Spinal cord (tissue), 9 donors: ENCODE measurements at regions not wholly inside any gene's neighbourhood (a gene's known extent, or its start where the extent isn't known, plus 50 kb on each side); places are given as distances from the start of the nearest gene placed in this dataset.

Experiments
- DNase-seq, 6 donors: peaks; one replicate each; pipeline versions ENCODE4 v3.0.0 to v3.0.0-alpha.2; 2013 to 2015; ENCODE audit warnings: low spot score in 6 of 6, low read depth in 4 of 6
- H3K27ac ChIP-seq: one replicate; pipeline ENCODE4 v1.5.1; 2013; ENCODE audit warnings: low read depth, low read length, control low read depth
- H3K27me3 ChIP-seq: one replicate; pipeline ENCODE4 v1.6.1; 2013; ENCODE audit warnings: low read length; ENCODE audit not compliant: control insufficient read depth, insufficient read depth
- H3K36me3 ChIP-seq: one replicate; pipeline ENCODE4 v1.6.1; 2013; ENCODE audit warnings: low read length; ENCODE audit not compliant: control insufficient read depth, insufficient read depth
- H3K4me1 ChIP-seq: one replicate; pipeline ENCODE4 v1.6.1; 2013; ENCODE audit warnings: low read length; ENCODE audit not compliant: control insufficient read depth, insufficient read depth
- H3K4me3 ChIP-seq: one replicate; pipeline ENCODE4 v1.5.1; 2013; ENCODE audit warnings: low read depth, low read length, control low read depth
- H3K9me3 ChIP-seq: one replicate; pipeline ENCODE4 v1.6.1; 2013; ENCODE audit warnings: low read length; ENCODE audit not compliant: control insufficient read depth, insufficient read depth
- WGBS: methylation state at CpG from one replicate; pipeline ENCODE4 v1.1.5; 2013; ENCODE audit warnings: missing lambda C conversion rate; ENCODE audit not compliant: insufficient coverage; 5-methylcytosine and 5-hydroxymethylcytosine counted together
- donor health status: healthy.

DNA sequence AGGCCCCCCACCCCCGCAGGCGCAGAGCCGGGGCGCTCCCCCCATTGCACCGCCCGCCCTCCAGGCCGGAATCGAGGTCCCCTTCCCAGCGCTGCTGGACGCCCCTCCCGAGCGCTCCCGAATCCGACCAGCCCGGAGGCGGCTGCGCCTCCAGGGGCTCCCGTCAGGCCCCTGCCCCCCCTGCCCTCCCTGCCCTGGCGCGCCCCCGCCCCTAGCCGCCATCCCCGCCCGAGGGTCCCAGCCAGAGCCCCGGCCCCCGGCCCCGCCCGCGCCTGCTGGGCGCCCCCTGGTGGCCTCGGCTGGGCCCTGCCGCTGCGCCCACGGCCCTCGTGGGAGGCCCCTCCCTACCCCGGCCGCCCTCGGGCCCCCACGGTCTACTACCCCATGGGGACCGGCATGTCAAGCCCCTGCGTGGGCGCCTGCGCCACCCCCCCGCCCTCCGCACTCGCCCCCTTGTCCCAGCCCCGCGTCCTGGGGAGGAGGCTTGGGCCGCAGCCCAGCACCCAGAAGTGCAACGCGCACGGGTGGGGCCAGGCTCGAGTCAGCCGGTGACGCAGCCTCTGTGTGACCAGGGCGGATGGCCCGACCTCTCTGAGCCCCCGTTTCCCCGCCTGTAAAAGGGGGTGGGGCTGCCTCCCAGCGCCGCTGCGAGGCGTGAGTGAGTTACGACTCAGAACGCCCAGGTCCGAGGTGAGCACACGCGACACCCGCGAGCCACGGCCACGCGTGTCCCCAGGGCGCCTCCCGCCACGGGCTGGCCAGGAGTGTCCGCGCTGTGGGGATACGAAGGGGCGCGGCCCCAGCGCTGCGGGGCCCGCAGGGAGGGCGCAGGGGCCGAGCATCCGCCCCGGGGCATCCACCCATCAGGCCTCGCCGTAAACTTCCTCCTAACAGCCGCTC, 104.9 kb downstream of the FAM53A start:
- peaks cover 55% of the 10 kb centered on the region for H3K27me3 ChIP-seq
- 0% methylated on average over 81 of the region's 91 CpGs for WGBS

DNA sequence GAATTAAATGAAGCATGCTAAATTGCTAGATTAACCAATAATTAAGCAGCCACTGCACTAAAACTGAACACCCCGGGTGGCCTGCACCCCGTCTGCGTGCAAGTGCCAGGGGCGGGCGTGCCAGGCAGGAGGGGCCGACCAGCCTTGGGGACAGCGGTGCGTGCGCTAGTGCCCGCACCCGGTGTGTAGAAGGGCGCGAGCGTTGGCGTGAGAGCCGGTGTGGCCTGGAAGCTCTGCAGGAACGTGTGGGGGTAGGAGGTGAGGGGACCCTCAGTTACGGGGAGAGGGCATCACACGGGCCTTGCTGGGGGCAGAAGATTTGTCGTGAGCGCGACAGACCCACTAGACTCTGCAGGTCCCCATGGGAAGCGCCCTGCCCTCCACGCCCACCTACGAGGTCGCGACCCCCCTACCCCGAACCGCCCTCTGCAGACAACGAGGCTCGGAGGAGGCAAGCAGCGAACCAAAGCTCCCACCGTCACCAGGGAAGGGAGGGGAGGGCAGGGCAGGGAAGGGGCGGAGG, 105.8 kb downstream of the FAM53A start:
- no peak overlapping the region for H3K27ac ChIP-seq
- no peaks in the 10 kb centered on the region for H3K9me3 ChIP-seq
- WGBS, result 4% methylated on average over 22 of the region's 34 CpGs
- H3K4me1 ChIP-seq, result peaks cover 49% of the 10 kb centered on the region
- peaks cover 55% of the 10 kb centered on the region for H3K27me3 ChIP-seq
- no peaks in the 10 kb centered on the region for H3K36me3 ChIP-seq
- H3K4me3 ChIP-seq, result no peak overlapping the region
- peak in 2 of 6 donors; percentile 45 to 71 for DNase-seq

More for the DNA sequence above, 104.9 kb downstream of the FAM53A start:
- Histone ChIP-seq H3K4me1 (peaks cover 49% of the 10 kb centered on the region), H3K9me3 (no peaks in the 10 kb centered on the region), H3K36me3 (no peaks in the 10 kb centered on the region), H3K27ac (no peak overlapping the region), H3K4me3 (no peak overlapping the region)
- peak in 1 of 6 donors; percentile 25 for DNase-seq

DNA sequence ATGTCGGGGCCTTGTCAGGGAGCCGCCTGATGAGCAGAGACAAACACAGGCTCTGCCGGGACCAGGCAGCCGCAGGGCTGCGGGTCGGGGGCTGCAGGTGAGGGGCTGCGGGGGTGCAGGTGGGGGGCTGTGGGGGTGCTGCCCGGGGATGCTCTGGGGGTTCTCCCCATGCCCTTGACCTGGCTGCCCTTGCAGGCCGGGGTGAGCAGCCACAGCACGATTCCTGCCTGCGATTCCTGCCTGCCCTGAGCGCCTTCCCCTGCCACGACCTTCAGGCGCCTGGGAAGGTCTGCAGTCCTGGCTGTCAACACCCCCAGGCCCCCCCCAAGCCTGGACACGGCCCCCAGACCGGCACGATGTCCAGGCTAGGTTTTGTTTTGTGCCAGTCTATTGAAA, 106.3 kb downstream of the FAM53A start:
- 7% methylated on average over 11 of the region's 17 CpGs for WGBS
- Histone ChIP-seq H3K4me3 (no peak overlapping the region), H3K9me3 (no peaks in the 10 kb centered on the region), H3K4me1 (peaks cover 49% of the 10 kb centered on the region), H3K27me3 (peaks cover 55% of the 10 kb centered on the region), H3K36me3 (no peaks in the 10 kb centered on the region), H3K27ac (no peak overlapping the region)
- no peak for DNase-seq

DNA sequence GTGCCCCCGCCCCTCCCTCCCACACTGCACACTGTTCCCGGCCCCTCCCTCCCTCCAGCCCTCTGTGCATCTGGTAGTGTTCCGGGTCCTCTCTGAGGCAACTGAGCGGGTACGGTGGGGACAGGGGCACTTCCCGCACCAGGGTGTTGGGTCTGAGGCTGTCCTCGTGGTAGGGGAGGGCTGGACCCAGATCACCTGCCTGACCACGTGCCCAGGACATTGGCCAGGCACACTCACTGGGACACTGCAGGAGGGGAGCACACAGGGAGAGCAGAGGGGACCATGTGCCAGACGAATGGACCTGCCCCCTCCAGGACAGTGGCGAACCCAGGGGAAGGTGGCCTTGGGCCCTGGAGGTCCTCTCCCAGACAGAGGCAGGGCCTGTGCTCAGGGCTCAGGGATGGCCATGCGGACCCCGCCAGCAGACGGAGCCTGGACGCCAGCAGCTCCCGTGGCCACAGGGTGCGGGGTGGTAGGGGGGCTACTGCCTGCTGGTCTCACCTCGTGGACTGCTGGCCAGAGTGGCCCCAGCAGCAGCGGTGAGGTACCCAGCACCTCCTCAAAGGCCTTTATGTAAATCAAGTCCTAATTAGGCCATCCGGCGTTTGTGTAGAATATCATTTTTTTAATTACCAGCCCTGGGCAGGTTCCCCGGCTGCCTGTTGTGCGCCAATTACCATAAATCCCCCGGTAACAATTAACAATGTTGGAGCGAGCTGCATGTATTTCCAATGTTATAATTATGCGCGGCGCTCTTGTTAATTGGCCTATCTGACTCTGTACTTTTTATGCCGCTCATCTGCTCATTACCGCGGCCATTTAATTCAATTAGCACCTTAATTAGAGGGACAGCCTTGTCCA, 106.9 kb downstream of the FAM53A start:
- H3K27ac ChIP-seq, result no peak overlapping the region
- peak in 3 of 6 donors; percentile 46 to 96 (median 72) for DNase-seq
- no peaks in the 10 kb centered on the region for H3K9me3 ChIP-seq
- peaks cover 49% of the 10 kb centered on the region for H3K4me1 ChIP-seq
- 33% methylated on average over 24 of the region's 30 CpGs for WGBS
- no peaks in the 10 kb centered on the region for H3K36me3 ChIP-seq
- no peak overlapping the region for H3K4me3 ChIP-seq
- peaks cover 56% of the 10 kb centered on the region for H3K27me3 ChIP-seq

GRCh38 chr4:1576304-1576960, 107.7 kb downstream of the FAM53A start:
- H3K4me1 ChIP-seq, result peaks cover 49% of the 10 kb centered on the region
- no peaks in the 10 kb centered on the region for H3K36me3 ChIP-seq
- no peak overlapping the region for H3K27ac ChIP-seq
- WGBS, result 53% methylated on average over 20 of the region's 32 CpGs
- DNase-seq, result peak in 2 of 6 donors; percentile 42 to 89
- H3K9me3 ChIP-seq, result no peaks in the 10 kb centered on the region
- peaks cover 52% of the 10 kb centered on the region for H3K27me3 ChIP-seq
- no peak overlapping the region for H3K4me3 ChIP-seq

DNA sequence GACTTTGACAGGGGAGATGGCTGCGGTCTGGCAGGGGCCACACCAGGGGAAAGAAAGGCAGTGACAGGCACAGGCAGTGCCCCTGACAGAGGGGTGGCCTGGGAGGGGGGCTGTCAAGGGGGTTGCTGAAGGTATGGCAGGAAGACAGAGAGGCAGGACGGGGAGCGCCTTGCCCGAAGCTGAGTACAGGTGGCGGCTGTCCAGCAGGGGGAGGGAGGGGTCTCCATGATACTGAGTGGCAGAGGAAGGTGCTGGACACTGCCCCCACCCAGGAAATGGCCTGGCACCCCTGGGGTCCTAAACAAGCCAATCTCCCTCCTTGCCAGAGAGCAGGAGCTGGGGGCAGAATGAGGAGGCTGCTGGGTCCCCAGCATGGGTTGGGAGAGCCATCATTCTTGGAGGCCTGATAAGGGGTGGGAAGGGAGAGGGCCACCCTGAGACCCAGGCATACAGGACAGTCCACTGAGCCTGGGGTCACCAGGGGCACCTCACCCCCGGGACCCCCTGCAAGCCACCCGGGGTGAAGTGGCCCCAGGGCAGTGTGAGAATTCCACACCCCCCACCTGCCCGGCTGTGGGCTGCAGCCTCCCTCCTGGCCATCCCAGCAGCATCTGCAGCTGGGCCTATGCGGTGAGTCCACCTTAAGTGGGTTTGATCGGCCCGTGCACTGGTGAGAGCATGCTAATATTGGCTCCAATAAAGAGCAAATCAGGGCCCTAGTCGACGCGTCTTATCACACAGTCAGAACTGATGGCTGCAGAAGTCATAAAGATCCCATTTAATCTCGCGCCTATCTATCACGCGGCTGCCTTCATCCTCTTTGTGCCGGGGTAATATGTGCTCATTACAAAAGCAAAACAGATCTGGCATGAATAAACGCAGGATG, 108.5 kb downstream of the FAM53A start:
- H3K27me3 ChIP-seq, result peaks cover 53% of the 10 kb centered on the region
- no peak overlapping the region for H3K27ac ChIP-seq
- no peak overlapping the region for H3K4me3 ChIP-seq
- no peaks in the 10 kb centered on the region for H3K36me3 ChIP-seq
- 58% methylated on average over 18 of the region's 20 CpGs for WGBS
- H3K4me1 ChIP-seq, result peaks cover 49% of the 10 kb centered on the region
- H3K9me3 ChIP-seq, result no peaks in the 10 kb centered on the region
- peak in 1 of 6 donors; percentile 85 for DNase-seq

DNA sequence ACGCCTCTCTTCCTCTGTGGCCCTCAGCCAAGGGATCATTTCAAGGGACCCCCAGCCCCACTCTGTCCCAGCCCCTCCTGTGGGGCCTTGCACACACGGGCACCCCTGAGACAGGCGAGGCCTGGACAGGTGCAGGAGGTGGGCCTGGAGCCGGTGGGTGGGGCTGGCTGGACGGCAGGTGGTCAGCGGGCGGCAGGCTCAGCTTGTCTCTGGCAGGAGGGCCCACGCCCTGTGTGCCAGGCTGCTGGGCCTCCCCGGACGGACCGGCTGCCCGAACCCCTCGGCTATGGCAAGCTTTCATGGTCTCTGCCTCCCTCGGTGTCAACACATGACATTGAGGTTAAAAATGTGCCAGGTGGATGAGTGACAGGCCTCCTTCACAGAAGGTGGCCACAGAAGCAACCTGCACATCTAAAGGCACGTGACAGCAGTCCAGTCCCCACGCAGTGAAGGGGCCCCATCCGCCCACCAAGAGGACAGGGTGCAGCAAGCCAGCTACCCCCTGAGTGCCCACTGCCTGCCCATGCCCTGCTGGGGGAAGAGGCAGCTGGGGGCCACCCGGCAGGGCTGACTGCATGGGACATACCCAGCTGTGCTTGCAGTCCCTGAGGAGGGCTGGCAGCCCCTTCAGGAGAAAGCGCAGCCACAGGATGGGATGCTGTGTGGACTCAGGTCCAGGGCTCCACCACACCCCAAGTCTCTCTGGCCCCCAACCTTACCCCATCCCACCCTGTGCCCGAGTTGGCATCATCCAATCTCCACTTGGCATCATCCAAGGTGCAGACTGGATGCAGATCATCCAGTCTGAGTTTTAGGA, 109.3 kb downstream of the FAM53A start:
- Histone ChIP-seq H3K27ac (no peak overlapping the region), H3K9me3 (no peaks in the 10 kb centered on the region), H3K4me3 (no peak overlapping the region), H3K27me3 (peaks cover 52% of the 10 kb centered on the region), H3K36me3 (no peaks in the 10 kb centered on the region), H3K4me1 (peaks cover 43% of the 10 kb centered on the region)
- no peak for DNase-seq
- WGBS, result 81% methylated on average over 19 of the region's 20 CpGs

GRCh38 chr4:1573830-1574459, 110.2 kb downstream of the FAM53A start:
- peaks cover 2% of the 10 kb centered on the region for H3K36me3 ChIP-seq
- H3K9me3 ChIP-seq, result no peaks in the 10 kb centered on the region
- H3K27ac ChIP-seq, result no peak overlapping the region
- H3K4me3 ChIP-seq, result no peak overlapping the region
- 57% methylated on average over 12 of the region's 13 CpGs for WGBS
- peaks cover 48% of the 10 kb centered on the region for H3K27me3 ChIP-seq
- peaks cover 37% of the 10 kb centered on the region for H3K4me1 ChIP-seq
- no peak for DNase-seq
